Ovary (tissue), 3 donors: ENCODE measurements at regions not wholly inside any gene's neighbourhood (a gene's known extent, or its start where the extent isn't known, plus 50 kb on each side); places are given as distances from the start of the nearest gene placed in this dataset.

ENCODE experiments used
- CTCF ChIP-seq, 3 donors: fragments of 450-650 bp in 2 of 3; fragments of 200-600 bp in 1 of 3; IDR thresholded peaks; one replicate each; pipeline versions ENCODE4 v1.5.1 to v1.8.0; 2016 to 2022; ENCODE audit warnings: antibody characterized with exemption in 3 of 3, mild to moderate bottlenecking in 1 of 3
- POLR2A ChIP-seq: fragments of 450-650 bp; IDR thresholded peaks from one replicate; pipeline ENCODE4 v1.6.1; 2017; ENCODE audit warnings: antibody characterized with exemption, mild to moderate bottlenecking, moderate library complexity
- donor health status: DM: no; HTN: no; CAD: no.

- TF ChIP-seq CTCF (IDR thresholded peaks at IDR 0.05) (no peak), POLR2A (no peak)
Observed at GRCh38 chr14:40855343-40855742, 751.3 kb upstream of the LRFN5 start.
